Right lobe of liver (tissue), 4 donors: ENCODE measurements at regions not wholly inside any gene's neighbourhood (a gene's known extent, or its start where the extent isn't known, plus 50 kb on each side); places are given as distances from the start of the nearest gene placed in this dataset.
"Not testable (repeated sequence)": the region's sequence is repeated elsewhere in the genome, so short reads cannot be mapped to it uniquely, and the experiment has no call there.

Source experiments
- CTCF ChIP-seq, 4 donors: fragments of 200-600 bp in 3 of 4; fragments of 450-650 bp in 1 of 4; IDR thresholded peaks; one replicate each; pipeline versions ENCODE4 v1.5.1 to v1.8.0; 2016 to 2022; ENCODE audit warnings: antibody characterized with exemption in 4 of 4, mild to moderate bottlenecking in 2 of 4
- POLR2A ChIP-seq: fragments of 450-650 bp; IDR thresholded peaks from one replicate; pipeline ENCODE4 v1.6.1; 2017; ENCODE audit warnings: antibody characterized with exemption, mild to moderate bottlenecking
- donor health status: DM: no; HTN: no; CAD: no.
- donor health status: DM: no; HTN: no; CAD: no.
- donor health status: DM: no; HTN: yes; CAD: no.

- TF ChIP-seq CTCF (IDR thresholded peaks at IDR 0.05); POLR2A: not testable (repeated sequence)
These were observed 309.1 kb upstream of the USP9Y start for GRCh38 chrY:12391655-12392559.
